SK-N-SH treated with all-trans-retinoic acid at 6 μM for 48 hours (cell line): ENCODE measurements at regions not wholly inside any gene's neighbourhood (a gene's known extent, or its start where the extent isn't known, plus 50 kb on each side); places are given as distances from the start of the nearest gene placed in this dataset.
A peak's percentile ranks its signal among the peaks of the same experiment; 100 is the strongest.

Experiments used
- ATAC-seq: fragments of 200-7000 bp; cut with Tn5 transposase; 3 replicates; pipeline ENCODE4 v1.9.1; 2020; ENCODE audit warnings: mild to moderate bottlenecking, moderate library complexity
- ARNTL ChIP-seq: fragments of 450-650 bp; formaldehyde crosslinking; IDR thresholded peaks from 2 replicates; pipeline ENCODE4 v1.5.0; 2020; ENCODE audit warnings: low read depth, mild to moderate bottlenecking, moderate library complexity, borderline replicate concordance
- BACH2 ChIP-seq: fragments of 250-450 bp; sonication (Bioruptor Pico); IDR thresholded peaks from 2 replicates; pipeline ENCODE4 v1.9.0; 2021; ENCODE audit warnings: mild to moderate bottlenecking, borderline replicate concordance
- CREB5 ChIP-seq: fragments of 250-450 bp; sonication (Bioruptor Pico); IDR thresholded peaks from 2 replicates; pipeline ENCODE4 v1.5.1; 2020; ENCODE audit warnings: low read depth, mild to moderate bottlenecking, moderate library complexity
- CSDC2 ChIP-seq: fragments of 250-450 bp; sonication (Bioruptor Pico); IDR thresholded peaks from 2 replicates; pipeline ENCODE4 v1.5.0; 2020; ENCODE audit warnings: mild to moderate bottlenecking, moderate library complexity
- ESRRG ChIP-seq: fragments of 250-450 bp; sonication (Bioruptor Pico); IDR thresholded peaks from 2 replicates; pipeline ENCODE4 v1.6.1; 2021; ENCODE audit warnings: mild to moderate bottlenecking
- GLIS3 ChIP-seq: fragments of 250-450 bp; sonication (Bioruptor Pico); IDR thresholded peaks from 2 replicates; pipeline ENCODE4 v1.5.0; 2020; ENCODE audit warnings: mild to moderate bottlenecking, moderate library complexity
- PATZ1 ChIP-seq: fragments of 250-450 bp; sonication (Bioruptor Pico); IDR thresholded peaks from 2 replicates; pipeline ENCODE4 v1.8.0; 2020; ENCODE audit warnings: mild to moderate bottlenecking, moderate library complexity, borderline replicate concordance
- POU6F1 ChIP-seq: fragments of 250-450 bp; sonication (Bioruptor Pico); IDR thresholded peaks from 2 replicates; pipeline ENCODE4 v1.8.0; 2021; ENCODE audit warnings: low read depth, mild to moderate bottlenecking, moderate library complexity, borderline replicate concordance
- PPARA ChIP-seq: fragments of 250-450 bp; sonication (Bioruptor Pico); IDR thresholded peaks from 2 replicates; pipeline ENCODE4 v1.5.0; 2020; ENCODE audit warnings: mild to moderate bottlenecking, borderline replicate concordance
- SNAI2 ChIP-seq: fragments of 250-450 bp; sonication (Bioruptor Pico); IDR thresholded peaks from 2 replicates; pipeline ENCODE4 v1.5.0; 2020; ENCODE audit warnings: mild to moderate bottlenecking, moderate library complexity
- TCF4 ChIP-seq: fragments of 250-450 bp; sonication (Bioruptor Pico); IDR thresholded peaks from 2 replicates; pipeline ENCODE4 v1.8.0; 2021; ENCODE audit warnings: mild to moderate bottlenecking, moderate library complexity, borderline replicate concordance
- TSHZ2 ChIP-seq: fragments of 250-450 bp; sonication (Bioruptor Pico); IDR thresholded peaks from 2 replicates; pipeline ENCODE4 v1.5.0; 2020; ENCODE audit warnings: mild to moderate bottlenecking, moderate library complexity
- ZC3H10 ChIP-seq: fragments of 250-450 bp; sonication (Bioruptor Pico); IDR thresholded peaks from 2 replicates; pipeline ENCODE4 v1.5.1; 2021; ENCODE audit warnings: mild to moderate bottlenecking, moderate library complexity
- ZFP3 ChIP-seq: fragments of 250-450 bp; sonication (Bioruptor Pico); IDR thresholded peaks from 2 replicates; pipeline ENCODE4 v1.5.0; 2020; ENCODE audit warnings: mild to moderate bottlenecking, moderate library complexity
- ZFP30 ChIP-seq: fragments of 450-650 bp; formaldehyde crosslinking; IDR thresholded peaks from 2 replicates; pipeline ENCODE4 v1.5.0; 2022; ENCODE audit warnings: mild to moderate bottlenecking, moderate library complexity
- ZNF565 ChIP-seq: fragments of 450-650 bp; formaldehyde crosslinking; conservative IDR thresholded peaks from 2 replicates; pipeline ENCODE4 v1.5.0; 2020; ENCODE audit warnings: low read depth, mild to moderate bottlenecking, moderate library complexity
- ZNF70 ChIP-seq: fragments of 450-650 bp; formaldehyde crosslinking; IDR thresholded peaks from 2 replicates; pipeline ENCODE4 v1.5.0; 2020; ENCODE audit warnings: mild to moderate bottlenecking, moderate library complexity
- ZNF8 ChIP-seq: fragments of 450-650 bp; formaldehyde crosslinking; IDR thresholded peaks from 2 replicates; pipeline ENCODE4 v1.5.0; 2020; ENCODE audit warnings: mild to moderate bottlenecking, moderate library complexity

- TF ChIP-seq PPARA (CRISPR knock-in tag), result no peak
- TF ChIP-seq, all 23 proteins: peak for 0
These were observed 311.1 kb upstream of the C2CD4B start (continued) for GRCh38 chr15:62476163-62476562.

- ATAC-seq, result no peak
- no peak for TF ChIP-seq CREB5
- no peak for TF ChIP-seq PATZ1
- no peak for TF ChIP-seq SNAI2
- no peak for TF ChIP-seq ZFP30
- TF ChIP-seq BACH2 (CRISPR knock-in tag), result no peak
These were observed 312.8 kb upstream of the C2CD4B start for GRCh38 chr15:62477929-62478328.

- peak; percentile 91 for ATAC-seq
- TF ChIP-seq SNAI2 (no peak), ZNF565 (CRISPR knock-in tag) (no peak), ARNTL (CRISPR knock-in tag) (no peak), CSDC2 (CRISPR knock-in tag) (no peak), ZNF70 (peak; percentile 40; the same call in 1 of the 2 replicates)
These were observed 317.8 kb upstream of the C2CD4B start for GRCh38 chr15:62482785-62483429.

GRCh38 chr15:62483814-62484213 is 318.7 kb upstream of the C2CD4B start:
- TF ChIP-seq ZC3H10 (CRISPR knock-in tag) (no peak), TCF4 (CRISPR knock-in tag) (no peak), CSDC2 (CRISPR knock-in tag) (no peak), BACH2 (CRISPR knock-in tag) (no peak), ESRRG (CRISPR knock-in tag) (no peak), ZNF70 (no peak), ZNF565 (CRISPR knock-in tag) (no peak), TSHZ2 (CRISPR knock-in tag) (no peak), CREB5 (no peak), ZFP30 (no peak), GLIS3 (CRISPR knock-in tag) (no peak), POU6F1 (no peak), ZFP3 (no peak), ARNTL (CRISPR knock-in tag) (no peak)
- peak; percentile 24 for ATAC-seq

GRCh38 chr15:62485170-62485720 is 320.2 kb upstream of the C2CD4B start:
- no peak for TF ChIP-seq ZNF8
- no peak for TF ChIP-seq ARNTL (CRISPR knock-in tag)
- TF ChIP-seq CREB5, result no peak
- TF ChIP-seq, all 23 proteins: peak for 0
- no peak for ATAC-seq
